Endothelial cell (in vitro differentiated cells): ENCODE measurements at regions not wholly inside any gene's neighbourhood (a gene's known extent, or its start where the extent isn't known, plus 50 kb on each side); places are given as distances from the start of the nearest gene placed in this dataset.

Source experiments
- DNase-seq: peaks from one replicate; pipeline ENCODE4 v3.0.0; 2021; ENCODE audit warnings: low spot score
- H3K27ac Mint-ChIP-seq: one replicate; pipeline ENCODE4 v1.8.0; 2021; ENCODE audit warnings: mixed read lengths, inconsistent platforms; ENCODE audit not compliant: unreplicated experiment
- H3K27me3 Mint-ChIP-seq: one replicate; pipeline ENCODE4 v1.8.0; 2021; ENCODE audit warnings: mild to moderate bottlenecking, moderate library complexity, mixed read lengths, inconsistent platforms; ENCODE audit not compliant: unreplicated experiment
- H3K36me3 Mint-ChIP-seq: one replicate; pipeline ENCODE4 v1.8.0; 2021; ENCODE audit warnings: mild to moderate bottlenecking, low read depth, mixed read lengths, inconsistent platforms; ENCODE audit not compliant: unreplicated experiment
- H3K4me1 Mint-ChIP-seq: one replicate; pipeline ENCODE4 v1.8.0; 2021; ENCODE audit warnings: mild to moderate bottlenecking, mixed read lengths, inconsistent platforms; ENCODE audit not compliant: unreplicated experiment
- H3K4me3 Mint-ChIP-seq: one replicate; pipeline ENCODE4 v1.8.0; 2021; ENCODE audit warnings: mild to moderate bottlenecking, mixed read lengths, inconsistent platforms; ENCODE audit not compliant: unreplicated experiment
- H3K9me3 Mint-ChIP-seq: one replicate; pipeline ENCODE4 v1.8.0; 2021; ENCODE audit warnings: mixed read lengths, inconsistent platforms; ENCODE audit not compliant: unreplicated experiment
- CTCF ChIP-seq: fragments of 200-600 bp; sonication (generic); IDR thresholded peaks from one replicate; pipeline ENCODE4 v1.5.0; 2021; ENCODE audit warnings: antibody characterized with exemption; ENCODE audit not compliant: unreplicated experiment

GRCh38 chr2:121094101-121094500 lies 190.9 kb downstream of the TFCP2L1 start:
- Mint-ChIP-seq H3K4me1 (no peaks in the 10 kb centered on the region), H3K4me3 (no peak overlapping the region), H3K36me3 (peaks cover 4% of the 10 kb centered on the region), H3K9me3 (no peaks in the 10 kb centered on the region), H3K27ac (no peak overlapping the region), H3K27me3 (peaks cover 9% of the 10 kb centered on the region)
- no peak for TF ChIP-seq CTCF
- DNase-seq = no peak

- no peak for DNase-seq
- H3K4me1 Mint-ChIP-seq = no peaks in the 10 kb centered on the region
- H3K36me3 Mint-ChIP-seq = peaks cover 4% of the 10 kb centered on the region
- H3K27ac Mint-ChIP-seq = no peak overlapping the region
- no peak for TF ChIP-seq CTCF
- H3K4me3 Mint-ChIP-seq = no peak overlapping the region
- H3K27me3 Mint-ChIP-seq = peaks cover 10% of the 10 kb centered on the region
- no peaks in the 10 kb centered on the region for H3K9me3 Mint-ChIP-seq
Measured at GRCh38 chr2:121094845-121095244, 190.2 kb downstream of the TFCP2L1 start.

GRCh38 chr2:121095257-121096080 lies 189.5 kb downstream of the TFCP2L1 start:
- Mint-ChIP-seq H3K27me3 (peaks cover 10% of the 10 kb centered on the region), H3K27ac (no peak overlapping the region), H3K9me3 (no peaks in the 10 kb centered on the region), H3K4me1 (no peaks in the 10 kb centered on the region), H3K4me3 (no peak overlapping the region), H3K36me3 (peaks cover 4% of the 10 kb centered on the region)
- DNase-seq = peak; percentile 73
- TF ChIP-seq CTCF = peak; percentile 83

GRCh38 chr2:121096611-121097010 lies 188.4 kb downstream of the TFCP2L1 start:
- Mint-ChIP-seq H3K27me3 (peaks cover 12% of the 10 kb centered on the region), H3K4me3 (no peak overlapping the region), H3K9me3 (no peaks in the 10 kb centered on the region), H3K27ac (no peak overlapping the region), H3K4me1 (no peaks in the 10 kb centered on the region), H3K36me3 (peaks cover 4% of the 10 kb centered on the region)
- no peak for DNase-seq
- no peak for TF ChIP-seq CTCF

- Mint-ChIP-seq H3K27ac (no peak overlapping the region), H3K9me3 (no peaks in the 10 kb centered on the region), H3K27me3 (peaks cover 12% of the 10 kb centered on the region), H3K4me3 (no peak overlapping the region), H3K36me3 (peaks cover 4% of the 10 kb centered on the region), H3K4me1 (no peaks in the 10 kb centered on the region)
- no peak for DNase-seq
- no peak for TF ChIP-seq CTCF
Measured at GRCh38 chr2:121098556-121098955, 186.4 kb downstream of the TFCP2L1 start.
